Smooth muscle cell (in vitro differentiated cells): ENCODE measurements at regions not wholly inside any gene's neighbourhood (a gene's known extent, or its start where the extent isn't known, plus 50 kb on each side); places are given as distances from the start of the nearest gene placed in this dataset.

Source experiments
- DNase-seq: peaks from one replicate; lab custom pipeline; 2025; ENCODE audit not compliant: unreplicated experiment; lab: John Stamatoyannopoulos, UW
- H2AFZ ChIP-seq: fragments of 200-600 bp; sonication (generic); 2 replicates; pipeline ENCODE4 v1.6.0; 2016; ENCODE audit warnings: antibody characterized with exemption, low read depth, mild to moderate bottlenecking
- H3F3A ChIP-seq: fragments of 200-600 bp; sonication (generic); 2 replicates; pipeline ENCODE4 v1.6.0; 2017; ENCODE audit warnings: antibody characterized with exemption, low read depth
- H3K27ac ChIP-seq: fragments of 200-600 bp; sonication (generic); 2 replicates; pipeline ENCODE4 v1.5.1; 2016; ENCODE audit warnings: low read depth, mild to moderate bottlenecking
- H3K27me3 ChIP-seq: fragments of 200-600 bp; sonication (generic); 2 replicates; pipeline ENCODE4 v1.6.1; 2016; ENCODE audit warnings: low read depth, mild to moderate bottlenecking
- H3K36me3 ChIP-seq: fragments of 200-600 bp; sonication (generic); 2 replicates; pipeline ENCODE4 v1.5.1; 2016; ENCODE audit warnings: low read depth
- H3K4me1 ChIP-seq: fragments of 200-600 bp; sonication (generic); 2 replicates; pipeline ENCODE4 v1.5.1; 2016; ENCODE audit warnings: low read depth
- H3K4me2 ChIP-seq: fragments of 200-600 bp; sonication (generic); 2 replicates; pipeline ENCODE4 v1.6.0; 2016; ENCODE audit warnings: mild to moderate bottlenecking
- H3K4me3 ChIP-seq: fragments of 200-600 bp; sonication (generic); 2 replicates; pipeline ENCODE4 v1.5.1; 2016; ENCODE audit warnings: mild to moderate bottlenecking
- H3K79me2 ChIP-seq: fragments of 200-600 bp; sonication (generic); 2 replicates; pipeline ENCODE4 v1.6.0; 2016; ENCODE audit warnings: low read depth, mild to moderate bottlenecking
- H3K9ac ChIP-seq: fragments of 200-600 bp; sonication (generic); 2 replicates; pipeline ENCODE4 v1.6.0; 2016; ENCODE audit warnings: low read depth
- H3K9me3 ChIP-seq: fragments of 200-600 bp; sonication (generic); replicated peaks from 2 replicates; pipeline ENCODE4 v1.5.1; 2016; ENCODE audit warnings: low read depth
- H4K20me1 ChIP-seq: fragments of 200-600 bp; sonication (generic); 2 replicates; pipeline ENCODE4 v1.6.0; 2016; ENCODE audit warnings: low read depth
- CTCF ChIP-seq: fragments of 200-600 bp; sonication (generic); IDR thresholded peaks from 2 replicates; pipeline ENCODE4 v1.5.1; 2017; ENCODE audit warnings: borderline replicate concordance, mild to moderate bottlenecking, antibody characterized with exemption; ENCODE audit not compliant: insufficient read depth, poor library complexity, severe bottlenecking
- WGBS: methylation state at CpG from one replicate; pipeline ENCODE4 v1.1.7; 2016; ENCODE audit warnings: low lambda C conversion rate; 5-methylcytosine and 5-hydroxymethylcytosine counted together

- WGBS: 37% methylated on average over 6 of the region's 6 CpGs
- Histone ChIP-seq H3F3A (no peaks in the 10 kb centered on the region), H3K36me3 (no peaks in the 10 kb centered on the region), H3K9me3 (no peaks in the 10 kb centered on the region), H3K4me2 (no peak overlapping the region), H3K4me3 (no peak overlapping the region), H3K27me3 (peaks cover 5% of the 10 kb centered on the region), H3K9ac (no peak overlapping the region), H3K79me2 (no peaks in the 10 kb centered on the region), H4K20me1 (no peaks in the 10 kb centered on the region), H2AFZ (no peak overlapping the region), H3K27ac (no peak overlapping the region), H3K4me1 (peaks cover 5% of the 10 kb centered on the region)
- TF ChIP-seq CTCF: no peak
- DNase-seq: no peak
These were observed 369.3 kb downstream of the FBXW7 start for GRCh38 chr4:152166567-152166966.

- Histone ChIP-seq H3K9ac (no peak overlapping the region), H3K79me2 (no peaks in the 10 kb centered on the region), H3K4me3 (no peak overlapping the region), H3K9me3 (no peaks in the 10 kb centered on the region), H3K4me2 (no peak overlapping the region), H3K27me3 (peaks cover 5% of the 10 kb centered on the region), H4K20me1 (no peaks in the 10 kb centered on the region), H3K27ac (no peak overlapping the region), H3K36me3 (no peaks in the 10 kb centered on the region), H3F3A (no peaks in the 10 kb centered on the region), H3K4me1 (peaks cover 5% of the 10 kb centered on the region), H2AFZ (no peak overlapping the region)
- no peak for DNase-seq
- TF ChIP-seq CTCF: no peak
- WGBS: 82% methylated on average over 4 of the region's 4 CpGs
These were observed 370.0 kb downstream of the FBXW7 start for GRCh38 chr4:152165846-152166245.

GRCh38 chr4:152165146-152165545, 370.7 kb downstream of the FBXW7 start:
- H2AFZ ChIP-seq: no peak overlapping the region
- H3K9me3 ChIP-seq: no peaks in the 10 kb centered on the region
- H3K4me3 ChIP-seq: no peak overlapping the region
- H3K27ac ChIP-seq: no peak overlapping the region
- H4K20me1 ChIP-seq: no peaks in the 10 kb centered on the region
- WGBS: 26% methylated on average over 2 of the region's 2 CpGs
- H3K4me2 ChIP-seq: no peak overlapping the region
- TF ChIP-seq CTCF: no peak
- no peak overlapping the region for H3K9ac ChIP-seq
- no peaks in the 10 kb centered on the region for H3K36me3 ChIP-seq
- peaks cover 5% of the 10 kb centered on the region for H3K27me3 ChIP-seq
- DNase-seq: no peak
- no peaks in the 10 kb centered on the region for H3K79me2 ChIP-seq
- peaks cover 5% of the 10 kb centered on the region for H3K4me1 ChIP-seq
- H3F3A ChIP-seq: no peaks in the 10 kb centered on the region

GRCh38 chr4:152164561-152164960, 371.3 kb downstream of the FBXW7 start:
- peaks cover 5% of the 10 kb centered on the region for H3K4me1 ChIP-seq
- DNase-seq: no peak
- WGBS: 96% methylated on average over 1 of the region's 1 CpG

More at GRCh38 chr4:152164561-152164960, 371.3 kb downstream of the FBXW7 start:
- Histone ChIP-seq H2AFZ (no peak overlapping the region), H3K79me2 (no peaks in the 10 kb centered on the region), H3K9ac (no peak overlapping the region), H3K4me2 (no peak overlapping the region), H3K27ac (no peak overlapping the region), H3K4me3 (no peak overlapping the region), H3K36me3 (no peaks in the 10 kb centered on the region), H4K20me1 (no peaks in the 10 kb centered on the region), H3K9me3 (no peaks in the 10 kb centered on the region), H3F3A (no peaks in the 10 kb centered on the region), H3K27me3 (peaks cover 5% of the 10 kb centered on the region)
- no peak for TF ChIP-seq CTCF
